Tibial artery (tissue), 4 donors: ENCODE measurements at regions not wholly inside any gene's neighbourhood (a gene's known extent, or its start where the extent isn't known, plus 50 kb on each side); places are given as distances from the start of the nearest gene placed in this dataset.

Experiments
- DNase-seq, 2 donors: peaks; one replicate each; pipeline ENCODE4 v3.0.0-alpha.2; 2019
- H3K27ac ChIP-seq, 2 donors: fragments of 200-600 bp; sonication (generic) in 1 of 2; 1 replicate in 1 of 2; 2 replicates in 1 of 2; pipeline ENCODE4 v1.5.1; 2018 to 2019; ENCODE audit warnings: mild to moderate bottlenecking in 1 of 2
- H3K27me3 ChIP-seq, 2 donors: fragments of 200-600 bp; sonication (generic) in 1 of 2; one replicate each; pipeline versions ENCODE4 v1.5.1 to v1.6.0; 2016 to 2019
- H3K36me3 ChIP-seq, 3 donors: fragments of 200-600 bp; sonication (generic) in 2 of 3; one replicate each; pipeline ENCODE4 v1.5.1; 2016 to 2019; ENCODE audit warnings: mild to moderate bottlenecking in 2 of 3
- H3K4me1 ChIP-seq, 4 donors: fragments of 200-600 bp; sonication (generic) in 2 of 4; 1 replicate in 3 of 4; 2 replicates in 1 of 4; pipeline ENCODE4 v1.5.1; 2016 to 2019
- H3K4me3 ChIP-seq, 2 donors: fragments of 200-600 bp; sonication (generic) in 1 of 2; 1 replicate in 1 of 2; 2 replicates in 1 of 2; pipeline ENCODE4 v1.5.1; 2018 to 2019; ENCODE audit warnings: mild to moderate bottlenecking in 2 of 2
- H3K9me3 ChIP-seq, 3 donors: fragments of 200-600 bp; sonication (generic) in 1 of 3; one replicate each; pipeline ENCODE4 v1.5.1; 2016 to 2019
- intact Hi-C: fragments of 100-400 bp; cut with DNase I; formaldehyde crosslinking; loops from one replicate; pipeline ENCODE4 v1.15.0; 2023; ENCODE audit warnings: low total_unique reads
- TF ChIP-seq, protein P1 (sequence below), 2 experiments: fragments of 200-600 bp in 1 of 2; fragments of 450-650 bp in 1 of 2; IDR thresholded peaks; one replicate each; pipeline ENCODE4 v1.5.1; 2017 to 2019; ENCODE audit warnings: antibody characterized with exemption in 2 of 2, mild to moderate bottlenecking in 1 of 2, moderate library complexity in 1 of 2

DNA sequence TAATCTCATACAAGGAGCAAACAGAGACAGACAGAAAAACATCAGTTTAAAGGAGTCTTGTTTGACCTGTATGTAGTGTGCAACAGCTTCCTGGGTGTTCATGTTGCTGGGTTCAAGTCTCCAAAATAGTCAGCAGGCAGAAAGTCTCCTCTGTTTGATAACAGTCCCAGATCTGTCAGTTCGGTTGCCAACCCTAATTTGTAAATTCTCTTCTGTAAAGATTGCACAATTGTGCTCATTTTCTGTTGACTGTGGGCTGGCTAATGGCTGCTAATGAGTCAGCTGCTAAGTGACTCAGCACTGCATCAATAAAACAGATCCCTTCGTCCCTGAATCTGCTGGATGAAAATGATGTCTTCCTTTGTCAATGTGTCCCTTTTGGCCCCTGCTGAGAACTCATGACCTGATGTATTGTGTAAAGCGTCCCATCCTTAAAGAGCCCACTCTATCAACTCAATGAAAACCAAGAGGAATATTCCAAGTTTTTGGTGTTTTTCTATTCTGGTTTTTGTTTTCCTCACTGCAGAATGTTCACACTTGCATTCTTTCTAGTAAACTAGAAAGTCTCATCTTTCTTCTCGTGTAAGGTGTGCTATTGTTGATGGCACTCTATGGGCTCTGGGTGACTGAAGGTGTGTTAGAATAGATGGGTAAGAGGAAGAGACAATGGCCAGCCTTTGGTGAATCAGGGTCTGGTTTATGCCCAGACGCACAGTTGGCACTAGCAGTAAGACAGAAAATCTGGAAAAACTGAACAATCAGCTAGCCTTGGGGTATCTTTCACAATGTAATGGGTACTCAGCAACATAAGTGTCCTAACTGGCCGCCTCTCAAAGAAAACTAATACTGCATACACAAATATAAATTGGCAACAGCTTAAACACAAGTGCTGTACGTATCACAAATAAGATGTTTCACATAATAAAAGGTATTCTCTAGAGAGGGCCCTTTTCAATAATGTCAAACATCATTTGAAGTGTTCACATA, 75.1 kb upstream of the SIPA1L2 start:
- DNase-seq = peak in 1 of 2 donors; percentile 79
- no peak overlapping the region for H3K4me3 ChIP-seq
- no peaks in the 10 kb centered on the region for H3K36me3 ChIP-seq
- H3K9me3 ChIP-seq = no peaks in the 10 kb centered on the region
- TF ChIP-seq, protein P1, sequence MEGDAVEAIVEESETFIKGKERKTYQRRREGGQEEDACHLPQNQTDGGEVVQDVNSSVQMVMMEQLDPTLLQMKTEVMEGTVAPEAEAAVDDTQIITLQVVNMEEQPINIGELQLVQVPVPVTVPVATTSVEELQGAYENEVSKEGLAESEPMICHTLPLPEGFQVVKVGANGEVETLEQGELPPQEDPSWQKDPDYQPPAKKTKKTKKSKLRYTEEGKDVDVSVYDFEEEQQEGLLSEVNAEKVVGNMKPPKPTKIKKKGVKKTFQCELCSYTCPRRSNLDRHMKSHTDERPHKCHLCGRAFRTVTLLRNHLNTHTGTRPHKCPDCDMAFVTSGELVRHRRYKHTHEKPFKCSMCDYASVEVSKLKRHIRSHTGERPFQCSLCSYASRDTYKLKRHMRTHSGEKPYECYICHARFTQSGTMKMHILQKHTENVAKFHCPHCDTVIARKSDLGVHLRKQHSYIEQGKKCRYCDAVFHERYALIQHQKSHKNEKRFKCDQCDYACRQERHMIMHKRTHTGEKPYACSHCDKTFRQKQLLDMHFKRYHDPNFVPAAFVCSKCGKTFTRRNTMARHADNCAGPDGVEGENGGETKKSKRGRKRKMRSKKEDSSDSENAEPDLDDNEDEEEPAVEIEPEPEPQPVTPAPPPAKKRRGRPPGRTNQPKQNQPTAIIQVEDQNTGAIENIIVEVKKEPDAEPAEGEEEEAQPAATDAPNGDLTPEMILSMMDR (IDR thresholded peaks at IDR 0.05) = no peak
- no peaks in the 10 kb centered on the region for H3K27me3 ChIP-seq
- intact Hi-C loops = no loop called here
- no peaks in the 10 kb centered on the region for H3K4me1 ChIP-seq
- no peak overlapping the region for H3K27ac ChIP-seq

DNA sequence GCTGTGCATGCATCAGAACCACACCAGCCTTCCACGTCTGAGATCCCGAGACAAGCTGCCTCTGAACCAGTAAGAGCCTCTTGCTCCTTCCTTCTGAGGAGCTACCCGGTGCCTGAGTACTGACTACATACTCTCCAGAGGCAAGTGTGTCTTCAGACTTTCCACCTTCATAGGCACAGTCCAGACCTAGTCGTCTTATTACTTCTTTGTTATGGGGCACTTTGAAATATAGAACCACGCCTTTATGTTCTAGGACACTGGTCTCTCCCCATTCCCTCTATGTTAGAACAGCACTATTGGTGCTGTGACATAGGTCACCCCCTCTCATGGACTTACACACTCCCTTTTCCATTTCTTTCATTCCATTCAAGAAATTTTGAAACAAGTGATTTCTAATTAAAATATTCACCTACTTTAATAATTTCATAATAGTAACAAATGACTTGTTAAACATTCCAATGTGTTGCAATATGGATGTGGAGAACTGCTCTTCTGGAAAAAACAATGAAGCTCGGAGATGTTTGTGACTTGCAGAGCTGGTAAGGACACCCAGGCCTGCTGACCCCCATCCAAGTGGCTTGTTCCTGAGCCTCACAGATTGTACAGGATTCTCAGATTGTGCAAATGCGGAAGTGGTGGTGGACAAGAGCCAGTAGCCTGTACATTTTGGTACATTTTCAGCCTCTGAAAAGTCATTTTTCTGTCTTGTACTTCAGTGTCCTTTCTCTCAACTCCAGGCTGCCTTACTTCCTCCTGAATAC, 76.1 kb upstream of the SIPA1L2 start:
- Histone ChIP-seq H3K4me3 (no peak overlapping the region), H3K4me1 (no peaks in the 10 kb centered on the region), H3K36me3 (no peaks in the 10 kb centered on the region), H3K9me3 (no peaks in the 10 kb centered on the region), H3K27me3 (no peaks in the 10 kb centered on the region), H3K27ac (no peak overlapping the region)
- intact Hi-C loops = no loop called here
- TF ChIP-seq, protein P1 (IDR thresholded peaks at IDR 0.05) = no peak
- DNase-seq = peak in 1 of 2 donors; percentile 61

DNA sequence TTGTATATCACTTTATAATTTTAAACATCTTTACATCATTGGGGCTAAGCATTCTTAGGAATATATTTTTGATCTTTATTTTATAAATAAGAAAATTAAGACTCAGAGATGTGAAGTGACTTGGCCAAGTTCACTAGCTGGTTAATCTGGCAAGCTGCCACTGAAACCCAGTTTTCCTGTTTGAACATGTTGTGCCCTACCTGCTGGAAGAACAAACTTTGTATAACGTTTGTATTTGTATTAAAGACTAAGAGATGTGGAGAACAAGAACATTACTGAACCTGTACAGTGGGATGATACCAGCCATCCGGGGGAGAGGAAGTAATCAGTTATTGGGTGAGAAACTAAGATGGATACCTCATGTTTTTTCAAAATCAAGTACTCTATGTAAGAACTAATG, 77.2 kb upstream of the SIPA1L2 start:
- H3K36me3 ChIP-seq = no peaks in the 10 kb centered on the region
- no peak overlapping the region for H3K4me3 ChIP-seq
- H3K27ac ChIP-seq = no peak overlapping the region
- TF ChIP-seq, protein P1 (IDR thresholded peaks at IDR 0.05) = no peak
- intact Hi-C loops = no loop called here
- H3K9me3 ChIP-seq = no peaks in the 10 kb centered on the region
- H3K27me3 ChIP-seq = no peaks in the 10 kb centered on the region
- no peaks in the 10 kb centered on the region for H3K4me1 ChIP-seq
- no peak for DNase-seq

DNA sequence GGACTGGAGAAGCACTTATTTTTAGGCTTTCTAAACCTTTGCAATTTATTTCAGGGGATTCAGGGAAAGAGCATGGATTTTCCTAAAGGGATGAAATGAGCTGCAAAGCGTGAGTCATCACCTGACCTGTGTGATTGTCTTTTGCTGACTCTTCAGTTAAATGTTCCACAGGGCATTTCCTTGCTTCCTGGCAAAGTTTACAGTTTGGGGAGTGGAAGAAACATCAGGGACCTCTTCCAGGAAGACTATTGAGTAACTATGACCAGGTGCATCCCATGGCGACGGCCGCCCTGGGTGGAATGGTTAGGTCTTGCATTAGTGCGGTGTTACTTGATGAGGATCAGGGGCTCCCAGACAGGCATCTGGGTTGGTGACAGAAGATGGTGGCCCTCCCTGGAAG, 79.5 kb upstream of the SIPA1L2 start:
- no peak for DNase-seq
- H3K27ac ChIP-seq = no peak overlapping the region
- no peaks in the 10 kb centered on the region for H3K36me3 ChIP-seq
- no peaks in the 10 kb centered on the region for H3K27me3 ChIP-seq
- H3K4me3 ChIP-seq = no peak overlapping the region
- peaks cover 0 to 4% (median 0%) of the 10 kb centered on the region in 3 donors for H3K9me3 ChIP-seq
- TF ChIP-seq, protein P1 (IDR thresholded peaks at IDR 0.05) = no peak
- intact Hi-C loops = no loop called here
- H3K4me1 ChIP-seq = no peaks in the 10 kb centered on the region

DNA sequence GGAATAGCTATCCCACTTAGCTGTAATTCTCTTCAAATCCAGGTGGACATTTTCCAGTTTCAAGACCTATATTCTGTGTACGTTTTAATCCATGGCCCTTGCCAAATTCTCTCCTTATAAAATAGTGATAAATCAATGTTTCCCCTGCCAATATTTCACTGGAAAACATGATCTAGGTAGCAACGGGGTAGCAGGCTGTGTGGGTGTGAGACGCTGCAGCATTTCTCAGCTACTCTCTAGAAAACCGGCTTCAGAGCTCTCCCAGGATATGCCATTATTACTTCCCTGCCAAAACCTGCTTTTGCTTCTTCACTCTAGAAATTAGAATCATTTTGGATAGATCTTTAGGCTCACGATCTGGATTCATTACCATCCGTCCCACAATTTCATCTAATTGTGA, 82.1 kb upstream of the SIPA1L2 start:
- H3K4me3 ChIP-seq = no peak overlapping the region
- no peak for DNase-seq
- no peaks in the 10 kb centered on the region for H3K27me3 ChIP-seq
- no peaks in the 10 kb centered on the region for H3K36me3 ChIP-seq
- no peaks in the 10 kb centered on the region for H3K4me1 ChIP-seq
- TF ChIP-seq, protein P1 (IDR thresholded peaks at IDR 0.05) = no peak
- intact Hi-C loops = no loop called here
- H3K9me3 ChIP-seq = peaks cover 0 to 4% (median 0%) of the 10 kb centered on the region in 3 donors
- H3K27ac ChIP-seq = no peak overlapping the region
